Keratinocyte (primary cell): ENCODE measurements at regions not wholly inside any gene's neighbourhood (a gene's known extent, or its start where the extent isn't known, plus 50 kb on each side); places are given as distances from the start of the nearest gene placed in this dataset.
"Not testable (repeated sequence)": the region's sequence is repeated elsewhere in the genome, so short reads cannot be mapped to it uniquely, and the experiment has no call there.

ENCODE experiments used
- DNase-seq: peaks from one replicate; pipeline ENCODE4 v3.0.0-alpha.2; 2011; ENCODE audit warnings: low read depth, missing footprints, low spot score
- FAIRE-seq: peaks from 2 replicates; lab custom pipeline; 2011; peaks lifted over from hg19 to GRCh38; lab: Jason Lieb, UNC
- H2AFZ ChIP-seq: 2 replicates; pipeline ENCODE4 v1.6.0; 2012; ENCODE audit warnings: low read length, control low read depth, inconsistent platforms; ENCODE audit not compliant: control insufficient read depth
- H3K27ac ChIP-seq: 2 replicates; pipeline ENCODE4 v1.5.1; 2011; ENCODE audit warnings: low read length; ENCODE audit not compliant: control insufficient read depth, insufficient read depth
- H3K27me3 ChIP-seq: 3 replicates; pipeline ENCODE4 v1.6.0; 2011; ENCODE audit warnings: low read length; ENCODE audit not compliant: control insufficient read depth, insufficient read depth; ENCODE audit errors: extremely low read depth
- H3K36me3 ChIP-seq, 2 experiments: 2 replicates in 1 of 2; 3 replicates in 1 of 2; pipeline ENCODE4 v1.5.1; 2011; ENCODE audit warnings: low read length in 2 of 2, mild to moderate bottlenecking in 1 of 2; ENCODE audit not compliant: control insufficient read depth in 2 of 2, insufficient read depth in 2 of 2; ENCODE audit errors: extremely low read depth in 1 of 2
- H3K4me1 ChIP-seq: 3 replicates; pipeline ENCODE4 v1.5.1; 2011; ENCODE audit warnings: low read length; ENCODE audit not compliant: control insufficient read depth, insufficient read depth; ENCODE audit errors: extremely low read depth
- H3K4me2 ChIP-seq: 3 replicates; pipeline ENCODE4 v1.6.0; 2011; ENCODE audit warnings: low read depth, low read length; ENCODE audit not compliant: control insufficient read depth, insufficient read depth; ENCODE audit errors: extremely low read depth
- H3K4me3 ChIP-seq, 3 experiments: fragments of 200-600 bp in 1 of 3; sonication (generic) in 1 of 3; 2 replicates in 2 of 3; 3 replicates in 1 of 3; pipeline ENCODE4 v1.5.1; 2011 to 2016; ENCODE audit warnings: low read length in 3 of 3, mild to moderate bottlenecking in 3 of 3, control low read depth in 2 of 3, inconsistent platforms in 1 of 3, low read depth in 1 of 3, mixed read lengths in 1 of 3, mixed run types in 1 of 3, moderate library complexity in 1 of 3; ENCODE audit not compliant: control insufficient read depth in 2 of 3, insufficient read depth in 2 of 3; ENCODE audit errors: extremely low read depth in 1 of 3
- H3K79me2 ChIP-seq: 2 replicates; pipeline ENCODE4 v1.6.0; 2012; ENCODE audit warnings: low read length; ENCODE audit not compliant: control insufficient read depth, insufficient read depth
- H3K9ac ChIP-seq: 3 replicates; pipeline ENCODE4 v1.6.0; 2011; ENCODE audit warnings: low read length; ENCODE audit not compliant: control insufficient read depth, insufficient read depth; ENCODE audit errors: extremely low read depth
- H3K9me1 ChIP-seq: 3 replicates; pipeline ENCODE4 v1.6.0; 2011; ENCODE audit warnings: low read length; ENCODE audit not compliant: control insufficient read depth, insufficient read depth; ENCODE audit errors: extremely low read depth
- H3K9me3 ChIP-seq: 2 replicates; pipeline ENCODE4 v1.5.1; 2012; ENCODE audit warnings: low read depth, low read length; ENCODE audit not compliant: control insufficient read depth
- H4K20me1 ChIP-seq: 3 replicates; pipeline ENCODE4 v1.6.0; 2011; ENCODE audit warnings: low read length; ENCODE audit not compliant: control insufficient read depth, insufficient read depth; ENCODE audit errors: extremely low read depth
- EZH2 ChIP-seq: IDR thresholded peaks from one replicate; pipeline ENCODE4 v1.6.1; 2012; ENCODE audit warnings: inconsistent platforms, mild to moderate bottlenecking, low read length, moderate library complexity
- dilution Hi-C: fragments of 300-500 bp; cut with MboI; formaldehyde crosslinking; loops from one replicate; pipeline ENCODE4 v1.7.0; 2020; ENCODE audit warnings: low sequenced_read_pairs; ENCODE audit not compliant: extremely low pct_ligation_motif_present
- TF ChIP-seq, protein P1 (sequence below), 3 experiments: IDR thresholded peaks in 1 of 3; conservative IDR thresholded peaks in 1 of 3; optimal IDR thresholded peaks in 1 of 3; 2 replicates in 2 of 3; 3 replicates in 1 of 3; pipeline versions ENCODE3 to v1.5.1; 2011; ENCODE audit warnings: low read length in 3 of 3, mild to moderate bottlenecking in 3 of 3, moderate library complexity in 2 of 3, control low read depth in 1 of 3, inconsistent platforms in 1 of 3; ENCODE audit not compliant: insufficient read depth in 2 of 3; ENCODE audit errors: extremely low read depth in 1 of 3

DNA sequence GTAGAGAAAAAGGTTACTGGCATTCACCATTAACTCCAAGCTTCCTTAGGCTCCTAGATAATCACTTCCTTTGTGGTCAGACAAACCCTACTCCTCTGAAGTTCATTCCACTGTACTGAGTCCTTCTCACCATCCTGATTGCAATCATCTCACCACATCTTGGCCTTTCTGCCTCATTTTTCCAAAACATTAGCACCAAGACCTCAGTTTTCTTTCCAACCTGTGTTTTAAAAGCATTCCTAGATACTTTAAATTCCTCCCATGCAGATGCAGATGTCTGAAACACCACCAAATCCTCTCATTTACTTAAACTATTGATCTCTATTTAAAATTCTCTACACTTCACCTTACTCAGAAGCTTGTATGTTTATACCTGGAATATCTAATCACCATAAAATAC is 961.3 kb upstream of the CTNND2 start:
- Histone ChIP-seq H3K9me3 (no peaks in the 10 kb centered on the region), H3K9me1 (no peaks in the 10 kb centered on the region), H3K4me1 (no peaks in the 10 kb centered on the region), H3K79me2 (no peaks in the 10 kb centered on the region), H3K27me3 (no peaks in the 10 kb centered on the region), H3K27ac (no peak overlapping the region), H3K36me3 (no peaks in the 10 kb centered on the region), H3K9ac (no peak overlapping the region), H4K20me1 (no peaks in the 10 kb centered on the region), H3K4me2 (no peak overlapping the region), H2AFZ (no peak overlapping the region), H3K4me3 (no peak overlapping the region)
- dilution Hi-C loops: no loop called here
- TF ChIP-seq, protein P1, sequence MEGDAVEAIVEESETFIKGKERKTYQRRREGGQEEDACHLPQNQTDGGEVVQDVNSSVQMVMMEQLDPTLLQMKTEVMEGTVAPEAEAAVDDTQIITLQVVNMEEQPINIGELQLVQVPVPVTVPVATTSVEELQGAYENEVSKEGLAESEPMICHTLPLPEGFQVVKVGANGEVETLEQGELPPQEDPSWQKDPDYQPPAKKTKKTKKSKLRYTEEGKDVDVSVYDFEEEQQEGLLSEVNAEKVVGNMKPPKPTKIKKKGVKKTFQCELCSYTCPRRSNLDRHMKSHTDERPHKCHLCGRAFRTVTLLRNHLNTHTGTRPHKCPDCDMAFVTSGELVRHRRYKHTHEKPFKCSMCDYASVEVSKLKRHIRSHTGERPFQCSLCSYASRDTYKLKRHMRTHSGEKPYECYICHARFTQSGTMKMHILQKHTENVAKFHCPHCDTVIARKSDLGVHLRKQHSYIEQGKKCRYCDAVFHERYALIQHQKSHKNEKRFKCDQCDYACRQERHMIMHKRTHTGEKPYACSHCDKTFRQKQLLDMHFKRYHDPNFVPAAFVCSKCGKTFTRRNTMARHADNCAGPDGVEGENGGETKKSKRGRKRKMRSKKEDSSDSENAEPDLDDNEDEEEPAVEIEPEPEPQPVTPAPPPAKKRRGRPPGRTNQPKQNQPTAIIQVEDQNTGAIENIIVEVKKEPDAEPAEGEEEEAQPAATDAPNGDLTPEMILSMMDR (optimal IDR thresholded peaks at IDR 0.05 in 1 of 3, IDR thresholded peaks at IDR 0.05 in 1 of 3, conservative IDR thresholded peaks at IDR 0.05 in 1 of 3; ENCODE audit: extremely low read depth in 1 of 3, insufficient read depth in 2 of 3, low read length in 3 of 3): no peak
- TF ChIP-seq EZH2: no peak
- FAIRE-seq: no peak
- DNase-seq: no peak

DNA sequence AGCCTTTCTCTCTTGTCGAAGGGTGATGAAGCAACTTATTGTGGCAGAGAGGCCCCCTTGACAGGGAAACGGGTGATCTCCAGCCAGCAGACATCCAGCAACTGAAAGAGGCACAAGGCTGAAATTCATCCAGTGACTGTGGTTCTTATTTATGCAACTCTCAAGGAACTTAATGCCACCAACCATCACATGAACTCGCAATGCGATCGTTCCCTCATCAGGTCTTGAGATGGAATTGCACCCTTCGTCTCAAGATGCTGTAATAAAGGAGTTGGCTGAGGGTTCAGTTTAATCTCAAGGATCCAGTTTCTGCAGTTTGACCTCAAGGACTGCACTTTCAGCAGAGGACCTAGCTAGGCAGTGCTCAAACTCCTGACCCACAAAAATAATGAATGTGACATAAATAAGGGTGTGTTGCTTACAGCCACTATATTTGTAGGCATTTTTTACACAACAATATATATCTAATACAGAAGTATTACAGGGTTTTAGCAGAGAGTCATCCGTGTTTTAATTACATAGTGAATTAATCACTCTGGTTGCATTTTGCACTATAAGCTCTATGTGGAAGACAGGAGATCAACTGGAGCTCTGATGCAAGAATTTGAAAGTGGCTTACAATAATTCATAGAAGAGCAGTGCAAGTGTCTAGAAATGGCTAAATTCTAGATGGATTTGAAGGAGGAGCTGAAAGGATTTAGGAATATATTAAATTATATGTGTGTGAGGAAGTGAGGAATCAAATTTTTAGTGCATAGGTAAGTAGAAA is 957.8 kb upstream of the CTNND2 start:
- Histone ChIP-seq H4K20me1 (no peaks in the 10 kb centered on the region), H3K27me3 (no peaks in the 10 kb centered on the region), H3K4me1 (no peaks in the 10 kb centered on the region), H3K27ac (no peak overlapping the region), H3K4me2 (no peak overlapping the region), H3K9me1 (no peaks in the 10 kb centered on the region), H3K79me2 (no peaks in the 10 kb centered on the region), H3K36me3 (no peaks in the 10 kb centered on the region), H3K9me3 (no peaks in the 10 kb centered on the region), H3K4me3 (no peak overlapping the region), H2AFZ (no peak overlapping the region), H3K9ac (no peak overlapping the region)
- dilution Hi-C loops: no loop called here
- DNase-seq: no peak
- TF ChIP-seq, protein P1 (optimal IDR thresholded peaks at IDR 0.05 in 1 of 3, IDR thresholded peaks at IDR 0.05 in 1 of 3, conservative IDR thresholded peaks at IDR 0.05 in 1 of 3; ENCODE audit: extremely low read depth in 1 of 3, insufficient read depth in 2 of 3, low read length in 3 of 3): no peak
- no peak for TF ChIP-seq EZH2
- FAIRE-seq: no peak

- H3K9me3 ChIP-seq, H3K9me1 ChIP-seq, H3K79me2 ChIP-seq, H3K9ac ChIP-seq, H3K27ac ChIP-seq, H4K20me1 ChIP-seq, H3K4me2 ChIP-seq, H3K4me1 ChIP-seq, dilution Hi-C loops, H3K36me3 ChIP-seq, DNase-seq, FAIRE-seq, H3K4me3 ChIP-seq, H2AFZ ChIP-seq, H3K27me3 ChIP-seq: not testable (repeated sequence)
Measured at GRCh38 chr5:12856105-12856504, 951.9 kb upstream of the CTNND2 start.
